ENCODE measurements at regions not wholly inside any gene's neighbourhood (a gene's known extent, or its start where the extent isn't known, plus 50 kb on each side); places are given as distances from the start of the nearest gene placed in this dataset.
A peak's percentile ranks its signal among the peaks of the same experiment; 100 is the strongest.
"Not testable (repeated sequence)": the region's sequence is repeated elsewhere in the genome, so short reads cannot be mapped to it uniquely, and the experiment has no call there.

DNA sequence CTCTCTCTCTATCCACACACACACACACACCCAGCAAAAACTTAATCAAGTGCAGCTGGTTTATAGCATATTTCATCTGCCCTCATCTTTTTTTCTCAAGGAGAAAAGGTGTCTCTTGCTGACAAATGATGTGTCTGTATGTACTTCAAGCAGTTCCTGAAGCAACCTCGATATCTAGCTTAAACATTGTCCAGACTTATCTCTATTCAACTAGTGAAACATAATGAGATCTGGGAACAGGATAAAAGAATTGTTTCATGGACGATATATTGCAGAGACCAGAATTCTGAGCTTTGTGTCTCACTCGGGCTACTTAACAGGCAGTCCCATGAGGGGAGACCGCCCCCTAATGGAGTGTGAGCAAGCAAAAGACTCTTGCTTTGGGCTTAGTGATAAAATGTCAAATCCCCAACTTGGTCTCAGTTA lies 929.2 kb upstream of the SOX11 start:
- DNase-seq: peak; percentile 6 to 40

DNA sequence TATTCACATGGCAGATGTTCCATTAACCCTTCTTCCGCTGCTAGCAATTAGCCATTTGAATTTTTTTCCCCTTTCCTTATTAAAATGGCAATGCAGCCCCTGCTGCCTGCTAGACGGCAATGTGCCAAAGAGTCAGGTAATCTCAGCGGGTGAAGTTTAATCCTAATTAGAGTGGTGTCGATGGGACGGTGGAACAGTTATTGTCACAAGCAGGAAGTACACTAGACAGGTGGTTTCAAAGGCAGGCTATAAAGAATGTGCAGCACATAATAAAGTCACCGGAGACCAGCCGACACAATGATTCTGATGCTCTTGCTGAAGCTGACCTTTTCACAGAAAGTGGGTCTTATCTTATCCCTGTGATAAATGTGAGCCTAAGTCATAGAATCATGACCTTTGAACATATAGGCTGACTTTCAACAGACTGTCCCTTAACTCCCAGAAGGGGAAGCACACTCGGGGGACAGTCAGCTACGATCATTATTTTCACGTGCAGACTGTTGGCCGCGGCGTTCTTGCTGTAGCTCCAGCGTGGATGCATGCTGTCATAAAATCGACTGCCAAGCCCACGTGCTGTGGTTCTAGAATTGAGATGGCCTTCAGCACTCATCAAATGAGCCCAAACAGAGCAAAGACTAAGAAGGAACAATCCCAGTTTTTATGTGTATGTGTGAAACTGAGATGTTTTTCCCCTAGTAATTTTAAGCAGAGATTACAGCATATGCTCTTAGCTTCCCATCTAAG lies 926.2 kb upstream of the SOX11 start:
- DNase-seq: no peak

DNA sequence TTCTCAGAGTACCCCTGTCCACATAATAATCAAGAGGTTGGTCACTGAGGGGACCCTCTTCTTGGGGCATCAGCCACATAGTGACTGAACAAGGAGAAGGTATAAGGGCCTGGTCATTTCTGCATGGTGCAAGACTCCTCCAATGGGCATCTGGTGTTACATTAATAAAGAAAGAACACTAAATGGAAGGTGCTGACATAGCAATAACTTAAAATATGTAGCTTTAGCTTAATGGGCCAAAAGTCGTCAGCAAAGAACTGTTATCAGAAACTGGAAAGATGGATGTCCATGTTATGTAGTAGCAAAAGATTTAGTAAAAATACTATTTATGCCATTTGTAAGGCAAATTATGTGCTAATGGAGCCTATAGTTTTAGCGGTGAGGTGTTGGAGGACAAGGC lies 916.5 kb upstream of the SOX11 start:
- DNase-seq: no peak

DNA sequence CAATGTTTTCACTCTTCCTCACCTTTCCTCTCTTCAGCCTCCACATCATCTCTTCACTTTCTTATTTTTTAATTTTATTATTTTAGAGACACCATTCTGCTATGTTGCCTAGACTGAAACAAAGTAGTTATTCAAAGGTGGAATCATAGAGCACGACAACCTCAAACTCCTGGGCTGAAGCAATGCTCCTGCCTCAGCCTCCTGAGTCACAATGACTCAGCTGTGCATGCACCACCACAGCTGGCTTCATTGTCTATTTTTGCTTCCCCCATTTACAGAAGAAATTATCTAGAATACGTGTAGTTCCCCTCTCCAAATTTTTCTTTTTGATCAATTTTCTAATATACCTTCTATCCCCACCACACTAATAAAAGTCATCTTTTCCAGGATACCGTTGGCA lies 911.5 kb upstream of the SOX11 start:
- DNase-seq: no peak

DNA sequence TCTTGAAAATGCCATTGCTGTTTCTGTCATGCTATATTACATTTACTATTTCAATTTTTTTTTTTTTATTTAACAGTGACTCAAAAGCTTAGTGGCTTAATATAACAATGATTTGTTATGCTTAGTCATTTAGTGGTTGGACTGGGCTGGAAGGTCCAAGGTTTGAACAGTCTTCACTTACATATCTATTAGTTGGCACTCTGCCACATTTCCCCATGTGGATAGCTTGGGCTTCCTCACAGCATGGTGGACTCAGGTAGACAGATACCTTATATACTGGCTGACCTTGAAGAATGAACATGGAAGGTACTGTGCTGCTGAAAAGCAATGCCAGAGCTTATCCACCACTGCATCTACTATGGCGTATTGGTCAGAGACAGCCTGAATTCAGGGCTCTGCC lies 909.5 kb upstream of the SOX11 start:
- DNase-seq: no peak

DNA sequence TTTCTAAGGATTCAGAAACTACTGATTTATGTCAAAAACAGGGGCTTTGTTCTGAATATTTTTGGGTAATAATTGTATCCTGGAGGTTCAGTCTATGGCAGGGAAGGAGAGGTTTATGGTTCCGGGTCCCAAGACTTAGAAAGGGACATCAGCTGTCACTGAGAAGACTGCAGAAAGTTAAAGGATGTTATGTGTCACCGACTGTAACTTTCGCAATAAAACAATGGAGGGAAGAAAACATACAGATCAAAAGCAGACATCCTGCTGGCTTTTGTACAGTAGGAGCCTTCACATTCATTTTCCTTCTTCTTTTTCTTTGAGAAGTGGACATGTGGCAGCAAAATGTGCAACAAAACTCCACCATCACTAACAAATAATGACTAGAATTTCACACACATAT lies 900.7 kb upstream of the SOX11 start:
- no peak for DNase-seq

DNA sequence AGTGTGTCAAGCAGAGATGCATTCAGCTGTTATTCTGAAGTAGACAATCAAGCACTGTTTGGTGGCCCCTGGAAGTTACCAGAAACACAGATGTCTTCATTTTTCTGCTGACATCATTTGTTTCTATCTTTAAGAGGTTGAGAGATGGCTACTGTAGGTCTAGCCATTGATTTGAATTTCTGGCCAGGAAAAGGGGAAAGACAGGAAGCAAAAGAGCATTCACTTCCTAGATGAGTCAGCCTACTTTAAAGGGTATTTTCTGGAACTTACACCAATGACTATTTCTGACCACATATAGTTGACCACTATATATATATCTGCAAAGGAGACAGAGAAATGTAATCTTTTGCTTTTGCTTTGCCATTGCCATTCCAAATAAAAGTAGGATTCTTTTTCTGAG lies 900.1 kb upstream of the SOX11 start:
- DNase-seq: no peak

DNA sequence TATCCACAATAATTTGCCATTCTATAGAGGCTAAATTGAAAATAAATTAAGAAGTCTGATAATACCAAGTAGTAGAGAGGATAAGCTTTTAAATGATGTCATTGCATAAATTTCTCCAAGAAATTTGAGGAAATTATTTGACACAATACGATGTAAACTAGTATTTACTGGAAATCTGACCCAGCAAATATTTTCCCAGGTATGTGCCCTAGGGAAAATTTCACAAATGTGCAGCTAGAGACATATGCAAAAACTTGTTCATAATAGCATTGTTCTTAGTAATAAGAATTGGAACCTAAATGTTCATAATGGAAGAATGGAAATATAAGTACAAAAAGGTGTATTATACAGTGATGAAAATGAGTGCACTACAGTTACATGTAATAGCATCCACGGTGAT lies 888.8 kb upstream of the SOX11 start:
- no peak for DNase-seq

DNA sequence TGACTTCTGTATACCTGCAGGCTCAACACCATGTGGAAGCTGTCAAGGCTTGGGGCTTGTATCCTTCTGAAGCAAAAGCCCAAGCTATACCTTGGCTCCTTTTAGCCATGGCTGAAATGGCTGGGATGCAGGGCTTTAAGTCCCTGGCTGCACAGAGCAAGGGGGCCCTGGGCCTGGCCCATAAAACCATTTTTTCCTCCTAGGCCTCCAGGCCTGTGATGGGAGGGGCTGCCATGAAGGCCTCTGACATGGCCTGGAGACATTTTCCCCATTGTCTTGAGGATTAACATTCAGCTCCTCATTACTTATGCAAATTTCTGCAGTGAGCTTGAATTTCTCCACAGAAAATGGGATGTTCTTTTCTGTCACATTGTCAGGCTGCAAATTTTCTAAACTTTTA lies 878.0 kb upstream of the SOX11 start:
- DNase-seq: not testable (repeated sequence)

DNA sequence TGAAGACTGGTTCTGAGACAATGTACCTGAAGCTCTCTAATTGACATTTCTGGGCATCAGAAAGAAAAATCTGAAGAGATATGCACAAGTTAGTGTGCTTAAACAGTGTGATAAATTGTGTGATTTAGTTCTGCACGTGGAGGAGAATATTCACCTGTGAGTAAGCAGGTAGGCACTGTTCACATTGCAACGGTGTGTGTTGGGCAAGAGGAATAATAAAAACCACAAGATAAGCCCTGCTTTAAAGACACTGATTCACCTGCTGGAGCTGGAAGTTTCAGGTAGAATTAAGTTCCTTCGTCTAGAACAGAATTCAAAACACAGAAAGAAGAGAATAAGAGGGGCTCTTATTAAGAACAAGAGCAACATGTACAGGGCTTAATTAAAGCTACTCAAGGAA lies 864.3 kb upstream of the SOX11 start:
- DNase-seq: no peak

DNA sequence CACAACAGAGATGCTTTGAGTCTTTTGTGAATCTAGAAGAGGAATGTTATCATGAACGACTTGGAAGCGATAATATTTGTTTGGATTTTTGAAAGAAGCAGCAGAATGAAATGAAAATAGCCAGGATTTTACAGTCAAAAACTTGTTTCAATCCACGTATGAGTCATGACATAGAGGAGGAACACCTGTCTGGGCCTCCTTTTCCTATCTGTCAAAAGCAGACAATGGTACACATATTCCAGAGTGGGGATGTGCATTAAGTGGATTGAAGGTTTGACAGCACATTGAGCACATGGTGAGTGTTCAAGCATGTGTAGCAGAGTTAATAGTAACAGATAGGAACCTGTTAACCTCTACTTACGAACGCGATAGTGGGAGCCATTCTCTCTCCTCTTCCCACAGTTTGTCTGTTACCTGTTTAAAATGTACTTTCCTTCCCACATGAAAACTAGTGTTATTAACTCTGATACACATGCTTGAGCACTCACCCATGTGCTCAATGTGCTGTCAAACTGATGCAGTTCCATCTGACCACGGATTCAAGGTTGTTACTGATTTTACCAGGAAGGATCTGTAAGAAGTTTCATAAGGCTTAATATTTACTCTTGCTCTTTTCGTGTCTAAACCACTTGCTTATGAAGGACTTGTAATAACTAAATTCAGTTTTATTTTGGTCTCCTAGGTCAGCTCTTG lies 863.4 kb upstream of the SOX11 start:
- no peak for DNase-seq

DNA sequence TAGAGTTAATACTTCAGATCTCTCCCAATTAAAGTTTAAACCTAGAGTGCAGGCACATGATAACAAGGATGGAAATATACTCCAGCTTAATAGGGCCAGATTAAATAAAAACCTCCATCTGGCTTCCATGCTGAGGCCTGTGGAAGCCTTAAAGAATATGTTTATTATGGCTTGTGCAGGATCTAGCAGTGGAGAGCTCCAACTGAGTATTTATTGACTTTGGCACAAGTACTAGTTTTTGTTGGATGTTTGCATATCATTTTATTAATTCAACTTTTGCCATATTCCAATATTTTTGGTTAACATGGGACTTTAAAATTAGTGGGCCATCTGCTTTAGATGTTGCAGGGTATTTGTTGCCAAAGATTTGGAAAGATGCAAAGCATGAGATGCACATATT lies 860.4 kb upstream of the SOX11 start:
- DNase-seq: no peak

DNA sequence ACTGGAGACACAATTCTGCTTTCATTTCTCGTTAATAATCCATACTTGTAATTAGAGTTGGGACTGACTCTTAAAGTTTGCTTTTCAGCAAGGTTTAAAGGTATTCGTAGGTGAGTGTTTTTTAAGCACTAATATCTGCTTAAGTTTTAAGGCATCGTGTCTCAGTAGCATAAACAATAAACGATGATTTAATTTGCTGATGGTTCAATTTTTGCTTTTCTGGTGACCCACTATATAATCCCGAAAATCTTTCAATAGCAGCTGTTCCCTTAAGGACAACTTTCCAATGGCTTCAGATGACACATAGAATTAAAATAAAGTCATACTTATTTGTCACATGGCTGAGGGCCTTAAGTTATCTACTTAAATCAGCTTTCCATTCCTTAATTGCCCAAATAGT lies 859.5 kb upstream of the SOX11 start:
- DNase-seq: no peak

DNA sequence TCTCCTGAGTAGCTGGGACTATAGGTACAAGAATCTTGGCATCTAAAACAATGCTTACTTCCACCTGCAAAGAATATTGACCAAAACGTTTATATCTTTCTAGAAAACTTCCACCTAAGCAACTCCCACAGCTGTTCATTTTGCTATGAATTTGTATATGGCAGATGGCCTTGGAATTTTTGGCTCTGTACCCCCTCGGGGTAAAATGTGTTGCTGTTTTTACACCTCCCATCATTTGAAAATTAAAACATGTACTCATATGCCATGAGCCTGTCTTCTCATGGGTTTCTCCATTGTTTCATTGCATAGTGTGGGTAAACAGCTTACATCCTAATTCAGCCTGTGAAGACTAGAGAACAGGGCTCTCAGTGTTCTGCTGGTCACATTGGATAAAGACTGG lies 853.6 kb upstream of the SOX11 start:
- DNase-seq: no peak

DNA sequence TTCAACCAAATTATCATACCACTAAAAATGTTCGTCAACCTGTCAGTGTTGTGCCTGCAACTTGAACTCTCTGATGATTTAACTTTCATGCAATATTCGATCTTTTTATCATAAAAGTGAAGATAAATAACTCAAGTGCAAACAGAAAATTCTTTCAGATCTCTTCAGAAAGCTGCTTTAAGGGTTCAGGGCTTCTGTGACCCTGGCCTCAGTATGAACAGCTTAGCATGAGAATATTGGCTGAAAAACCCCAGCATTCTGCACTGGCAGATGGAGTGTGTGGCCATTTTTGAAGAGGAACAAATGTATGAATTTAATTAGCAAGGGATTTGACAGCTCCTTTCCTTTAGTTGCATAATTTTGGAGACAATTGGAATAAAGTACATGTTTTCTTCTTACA lies 851.4 kb upstream of the SOX11 start:
- no peak for DNase-seq

DNA sequence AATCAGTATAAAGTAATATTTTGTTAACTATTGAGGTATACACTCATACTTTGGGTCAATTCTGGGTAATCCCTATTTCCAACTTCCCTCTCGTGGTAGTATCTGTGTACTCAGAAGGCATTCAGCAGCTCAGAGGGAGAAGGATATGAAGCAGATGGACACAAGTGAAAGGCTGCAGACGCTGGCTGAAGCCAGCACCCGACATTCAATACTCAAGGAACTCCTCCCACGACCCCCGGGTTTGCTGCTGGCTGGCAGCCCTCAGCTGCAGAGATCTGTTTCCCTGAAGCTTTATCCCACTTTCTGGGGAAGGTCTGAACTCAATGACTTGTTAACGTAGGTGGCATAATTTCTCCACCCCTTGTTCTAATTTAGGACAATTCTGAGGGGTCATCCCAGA lies 847.3 kb upstream of the SOX11 start:
- DNase-seq: no peak

DNA sequence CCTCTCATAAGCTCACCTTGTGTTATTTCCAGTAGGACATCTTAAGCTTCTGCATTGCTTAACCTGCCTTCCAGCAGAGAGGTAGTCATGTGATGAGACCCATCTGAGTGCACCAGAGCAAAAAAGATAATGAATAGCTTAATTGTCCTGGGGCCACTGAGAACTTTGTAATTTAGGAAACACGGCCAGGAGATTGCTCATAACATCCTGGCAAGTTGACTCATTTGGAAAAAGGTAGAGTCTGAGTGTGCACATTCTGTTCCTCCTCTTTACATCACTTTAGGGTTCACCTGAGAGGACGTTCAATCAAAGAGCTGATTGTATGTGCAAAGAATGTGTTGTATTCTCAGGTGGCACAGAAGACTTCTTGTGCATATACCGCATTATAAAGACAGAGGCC lies 830.2 kb upstream of the SOX11 start:
- no peak for DNase-seq

DNA sequence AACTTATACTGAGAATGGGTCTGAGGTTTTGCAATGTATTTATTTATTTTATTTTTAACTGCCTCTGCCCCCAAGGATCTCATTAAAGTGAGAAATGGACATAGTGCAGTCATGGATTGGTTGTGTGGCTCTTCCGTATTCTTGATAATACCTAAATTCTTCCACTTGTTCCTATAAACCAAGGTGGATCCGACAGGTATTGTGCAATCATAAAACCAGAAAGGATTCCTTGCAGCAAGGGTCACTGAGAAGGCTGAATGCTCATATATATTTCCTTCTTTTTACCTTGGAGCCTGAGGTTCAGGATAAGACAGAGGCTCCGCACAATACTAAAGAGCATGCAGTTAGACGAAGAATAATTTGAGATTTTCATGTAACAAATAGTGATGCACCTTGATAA lies 826.0 kb upstream of the SOX11 start:
- no peak for DNase-seq

DNA sequence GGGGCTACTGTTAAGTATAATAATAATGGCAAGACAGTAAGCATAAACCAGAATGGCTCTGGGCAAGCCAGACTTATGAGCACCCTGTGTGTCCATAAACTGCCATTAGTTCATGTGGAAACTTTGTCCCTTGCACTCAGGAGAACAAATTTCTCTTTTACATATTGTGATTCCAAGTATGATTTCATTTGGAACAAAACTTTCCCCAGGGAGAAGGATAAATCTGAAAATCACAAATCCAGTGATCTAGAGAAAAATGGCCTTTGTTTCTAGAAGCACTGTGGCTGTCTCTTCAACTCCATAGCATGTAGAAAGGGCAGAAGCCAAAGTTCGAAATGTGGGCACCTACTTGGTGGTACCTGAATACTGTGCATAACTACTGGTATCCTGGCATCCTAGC lies 823.7 kb upstream of the SOX11 start:
- DNase-seq: no peak

DNA sequence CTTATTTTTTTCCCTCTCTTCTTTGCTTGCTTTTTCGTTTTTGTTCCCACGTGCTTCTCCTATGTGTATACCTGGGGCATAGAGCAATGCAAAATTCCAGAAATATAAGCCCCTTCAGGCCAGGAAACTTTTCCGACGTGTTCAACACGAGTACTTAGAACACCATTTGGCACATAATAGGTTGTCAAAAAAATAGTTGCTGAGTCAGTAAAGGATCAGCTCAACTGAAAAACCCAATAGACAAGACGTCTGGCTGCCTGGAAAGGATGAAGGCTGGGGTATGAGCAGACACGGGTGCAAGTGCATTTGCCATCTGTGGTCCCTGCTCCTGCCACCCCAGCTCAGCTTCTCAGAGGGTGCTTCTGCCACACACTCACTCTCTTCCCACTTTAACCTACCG lies 823.0 kb upstream of the SOX11 start:
- DNase-seq: no peak

DNA sequence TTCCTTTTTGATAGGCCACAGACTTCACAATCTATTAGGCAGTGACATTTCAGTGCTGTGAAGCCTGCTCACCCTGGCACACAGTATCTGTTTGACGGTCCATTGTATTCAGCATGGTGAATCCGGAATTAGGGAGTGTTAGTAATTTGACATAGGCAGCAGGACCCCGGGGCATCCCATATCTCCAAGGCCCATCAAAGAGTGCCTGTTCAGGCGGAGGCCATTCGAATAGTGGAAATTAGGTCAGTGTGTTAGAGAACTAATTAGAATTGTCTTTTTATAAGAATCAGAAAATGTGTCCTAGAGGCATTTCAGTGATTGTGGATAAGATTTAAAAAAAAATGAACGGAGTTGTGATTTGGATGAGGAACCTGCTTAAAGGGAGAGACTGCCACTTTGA lies 818.8 kb upstream of the SOX11 start:
- no peak for DNase-seq

DNA sequence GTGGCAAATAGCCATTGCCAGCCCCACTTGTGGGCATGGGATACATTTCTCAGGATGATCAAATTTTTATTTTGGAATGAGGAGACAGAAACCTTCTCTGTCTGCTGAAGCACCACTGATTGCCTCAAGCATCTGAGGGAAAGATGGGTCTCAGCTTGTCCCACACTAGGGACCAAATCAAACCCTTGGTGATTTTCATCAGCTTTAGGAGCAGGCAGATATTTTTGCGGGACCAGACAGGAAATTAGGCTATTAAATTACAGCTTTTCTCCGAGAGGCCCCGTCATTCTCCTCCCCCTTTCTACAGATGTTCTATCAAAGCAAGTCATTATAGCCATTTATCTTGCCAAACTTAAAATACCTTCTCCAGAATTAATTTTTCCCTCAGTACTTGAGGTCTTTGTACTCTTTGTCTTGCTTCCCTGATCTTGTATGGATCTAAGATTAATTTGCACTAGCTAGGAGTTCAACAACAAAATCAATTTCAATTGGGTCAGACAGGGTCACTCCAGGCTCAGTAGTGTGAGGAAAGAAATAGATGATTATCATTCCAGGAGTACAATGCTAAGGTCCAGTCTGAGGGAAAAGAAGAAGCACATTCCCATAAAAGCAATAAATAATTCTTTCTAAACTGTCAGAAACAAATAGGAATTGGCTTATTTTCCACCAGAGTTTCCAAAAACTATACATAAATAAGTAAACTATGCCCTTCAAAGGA lies 818.1 kb upstream of the SOX11 start:
- no peak for DNase-seq

DNA sequence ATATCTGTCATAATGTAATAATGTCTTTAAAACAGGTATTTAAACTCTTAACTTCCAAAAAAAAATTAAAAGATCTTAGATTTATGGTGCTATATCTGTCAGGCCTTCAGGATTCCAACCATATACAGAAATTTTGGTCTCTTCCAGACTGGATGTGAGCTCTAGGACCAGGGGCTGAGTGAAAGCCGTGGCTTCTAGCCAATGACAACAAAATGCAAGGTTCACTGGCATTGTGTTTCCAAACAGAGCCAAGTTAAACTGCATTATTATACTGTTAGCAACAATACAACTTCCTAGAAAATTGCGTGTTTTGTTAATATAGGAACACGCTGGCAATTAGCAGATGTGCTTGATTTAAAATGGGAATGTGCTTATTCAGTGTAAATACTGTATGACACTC lies 809.8 kb upstream of the SOX11 start:
- no peak for DNase-seq

DNA sequence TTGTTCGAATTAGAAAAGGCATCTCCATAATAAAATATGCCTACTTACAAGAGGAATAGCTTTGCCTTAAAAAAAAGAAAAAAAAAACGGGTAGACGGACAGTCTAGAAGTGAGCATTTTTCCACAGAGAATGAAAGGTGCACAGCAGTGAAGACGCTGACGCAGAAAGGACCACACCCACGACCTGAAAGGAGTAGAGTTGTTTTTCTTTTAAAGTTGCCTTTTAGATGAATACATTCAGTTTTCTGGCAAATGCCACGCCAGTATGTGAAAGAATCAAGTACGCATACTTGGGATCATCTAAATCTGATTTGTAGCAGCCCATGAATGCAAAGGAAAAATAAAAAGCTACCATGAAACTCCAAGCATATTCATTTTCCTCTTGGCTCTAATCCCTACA lies 809.2 kb upstream of the SOX11 start:
- DNase-seq: no peak

All from NCI-H526 (cell line).